Lower leg skin (tissue), 4 donors: ENCODE measurements at regions not wholly inside any gene's neighbourhood (a gene's known extent, or its start where the extent isn't known, plus 50 kb on each side); places are given as distances from the start of the nearest gene placed in this dataset.

Source experiments
- DNase-seq, 2 donors: peaks; one replicate each; pipeline ENCODE4 v3.0.0-alpha.2; 2019; ENCODE audit warnings: low spot score in 2 of 2
- H3K4me3 ChIP-seq: fragments of 200-600 bp; sonication (generic); 2 replicates; pipeline ENCODE4 v1.5.1; 2017; ENCODE audit warnings: mild to moderate bottlenecking, low read depth; ENCODE audit not compliant: poor library complexity, severe bottlenecking
- POLR2A ChIP-seq, 2 donors: fragments of 450-650 bp; IDR thresholded peaks; one replicate each; pipeline ENCODE4 v1.6.1; 2016 to 2017; ENCODE audit warnings: antibody characterized with exemption in 2 of 2, mild to moderate bottlenecking in 1 of 2, moderate library complexity in 1 of 2
- WGBS, 2 donors: methylation state at CpG; one replicate each; pipeline ENCODE4 v1.1.5; 2018; 5-methylcytosine and 5-hydroxymethylcytosine counted together
- intact Hi-C: fragments of 100-400 bp; cut with DNase I; formaldehyde crosslinking; loops from one replicate; pipeline ENCODE4 v1.15.0; 2023; ENCODE audit warnings: low total_unique reads
- TF ChIP-seq, protein P1 (sequence below), 3 donors: fragments of 450-650 bp; IDR thresholded peaks; one replicate each; pipeline ENCODE4 v1.5.1; 2016; ENCODE audit warnings: antibody characterized with exemption in 3 of 3, mild to moderate bottlenecking in 3 of 3, moderate library complexity in 2 of 3

DNA sequence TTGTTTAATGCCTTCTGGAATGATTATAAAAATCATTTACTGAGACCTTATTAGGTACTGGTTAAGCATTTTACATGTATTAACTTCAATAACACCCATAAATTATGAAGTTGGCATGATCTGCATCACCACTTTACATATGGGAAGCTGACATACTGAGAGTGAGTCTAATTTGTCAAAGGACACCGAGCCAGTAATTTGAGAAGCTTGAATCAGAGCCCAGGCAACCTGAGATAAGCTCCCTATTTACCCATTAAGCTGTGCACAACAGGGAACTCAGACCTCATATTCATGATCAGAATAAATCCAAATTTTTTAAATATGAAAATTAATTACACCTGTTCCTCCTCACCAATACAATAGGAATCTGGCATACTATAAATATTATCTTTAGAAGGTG lies 247.9 kb upstream of the EPHA5 start:
- intact Hi-C loops: no loop called here
- 0% methylated on average over 1 of the region's 1 CpG for WGBS, 2 donors
- H3K4me3 ChIP-seq: no peak overlapping the region
- DNase-seq: no peak
- TF ChIP-seq, protein P1, sequence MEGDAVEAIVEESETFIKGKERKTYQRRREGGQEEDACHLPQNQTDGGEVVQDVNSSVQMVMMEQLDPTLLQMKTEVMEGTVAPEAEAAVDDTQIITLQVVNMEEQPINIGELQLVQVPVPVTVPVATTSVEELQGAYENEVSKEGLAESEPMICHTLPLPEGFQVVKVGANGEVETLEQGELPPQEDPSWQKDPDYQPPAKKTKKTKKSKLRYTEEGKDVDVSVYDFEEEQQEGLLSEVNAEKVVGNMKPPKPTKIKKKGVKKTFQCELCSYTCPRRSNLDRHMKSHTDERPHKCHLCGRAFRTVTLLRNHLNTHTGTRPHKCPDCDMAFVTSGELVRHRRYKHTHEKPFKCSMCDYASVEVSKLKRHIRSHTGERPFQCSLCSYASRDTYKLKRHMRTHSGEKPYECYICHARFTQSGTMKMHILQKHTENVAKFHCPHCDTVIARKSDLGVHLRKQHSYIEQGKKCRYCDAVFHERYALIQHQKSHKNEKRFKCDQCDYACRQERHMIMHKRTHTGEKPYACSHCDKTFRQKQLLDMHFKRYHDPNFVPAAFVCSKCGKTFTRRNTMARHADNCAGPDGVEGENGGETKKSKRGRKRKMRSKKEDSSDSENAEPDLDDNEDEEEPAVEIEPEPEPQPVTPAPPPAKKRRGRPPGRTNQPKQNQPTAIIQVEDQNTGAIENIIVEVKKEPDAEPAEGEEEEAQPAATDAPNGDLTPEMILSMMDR (IDR thresholded peaks at IDR 0.05): no peak
- TF ChIP-seq POLR2A (IDR thresholded peaks at IDR 0.05): no peak

DNA sequence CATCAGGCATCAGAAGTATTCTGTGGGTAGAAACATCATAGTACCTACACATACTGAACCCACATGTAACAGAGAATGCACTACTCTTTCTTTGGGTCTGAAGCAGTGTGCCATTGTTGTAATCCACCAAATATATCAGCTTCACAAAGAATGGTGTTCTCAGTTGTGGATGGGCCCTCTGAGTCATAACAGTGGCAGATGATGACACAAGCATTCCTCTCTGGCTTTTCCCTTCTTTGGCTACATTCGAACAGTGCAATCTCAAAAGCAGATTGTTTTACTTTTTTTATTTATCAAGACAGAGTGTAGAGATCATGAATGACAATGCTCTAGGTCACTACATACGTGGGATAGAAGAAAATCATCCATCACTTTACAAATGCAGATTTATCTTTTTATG lies 247.2 kb upstream of the EPHA5 start:
- TF ChIP-seq, protein P1 (IDR thresholded peaks at IDR 0.05): no peak
- TF ChIP-seq POLR2A (IDR thresholded peaks at IDR 0.05): no peak
- DNase-seq: no peak
- intact Hi-C loops: no loop called here
- no peak overlapping the region for H3K4me3 ChIP-seq
- WGBS, 2 donors: 40 to 41% methylated on average over 2 of the region's 2 CpGs

DNA sequence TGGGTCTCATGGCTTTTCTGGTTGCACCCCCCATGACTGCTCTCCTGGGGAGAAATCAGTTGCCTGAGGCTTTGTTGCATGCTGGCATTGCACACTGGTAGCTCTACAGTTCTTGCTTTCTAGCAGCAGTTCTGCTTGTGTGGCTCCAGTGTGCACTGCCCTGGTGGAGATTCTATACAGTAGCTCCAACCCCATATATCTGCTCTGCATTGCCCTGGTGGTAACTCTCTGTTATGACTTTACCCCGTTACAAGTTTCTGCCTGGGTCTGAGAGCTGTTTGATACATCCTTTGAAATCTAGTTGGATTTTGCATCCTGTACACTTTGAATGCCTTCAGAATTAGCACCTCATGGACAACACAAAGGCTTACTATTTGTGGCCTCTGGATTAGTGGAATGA lies 241.4 kb upstream of the EPHA5 start:
- DNase-seq: no peak
- 71 to 91% methylated on average over 1 of the region's 1 CpG for WGBS, 2 donors
- TF ChIP-seq, protein P1 (IDR thresholded peaks at IDR 0.05): no peak
- no peak for TF ChIP-seq POLR2A (IDR thresholded peaks at IDR 0.05)
- intact Hi-C loops: no loop called here
- no peak overlapping the region for H3K4me3 ChIP-seq

DNA sequence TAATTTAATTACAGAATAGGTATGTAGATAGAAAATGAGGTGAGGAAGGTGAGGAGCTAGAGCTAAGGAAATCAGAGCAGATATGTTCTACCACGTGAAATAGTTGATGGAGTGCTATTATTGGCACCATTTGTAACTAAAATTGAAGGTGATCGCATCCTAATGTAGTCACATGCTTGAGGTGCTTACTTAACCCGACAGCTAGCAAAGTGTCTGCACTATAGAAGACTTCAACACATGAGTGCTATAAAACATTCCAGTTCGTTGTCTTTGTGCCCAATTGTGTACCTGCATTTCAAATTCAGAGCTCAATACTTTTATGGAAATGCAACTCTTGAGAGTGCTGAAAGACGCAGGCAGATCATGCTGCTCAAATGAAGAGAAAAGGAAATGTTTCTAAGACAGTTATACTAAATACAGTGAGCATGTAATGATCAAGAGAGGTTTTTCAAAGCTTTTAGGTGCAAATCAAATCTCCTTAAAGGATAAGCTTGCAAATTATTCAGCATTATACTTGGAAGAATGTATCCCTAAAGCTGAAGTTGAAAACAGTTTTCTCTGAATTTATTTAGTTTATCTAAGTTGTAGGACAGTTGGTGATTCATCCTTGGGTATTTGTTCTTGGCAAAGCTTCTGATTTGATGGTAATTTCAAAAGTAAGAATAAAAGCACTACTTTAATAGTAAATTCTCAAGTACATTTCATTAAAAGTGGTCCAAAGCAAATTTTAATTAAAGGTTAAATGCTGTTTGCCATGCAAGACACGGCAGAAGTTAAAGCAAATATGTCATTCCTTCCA lies 223.9 kb upstream of the EPHA5 start:
- no peak for DNase-seq
- 35 to 47% methylated on average over 6 of the region's 6 CpGs for WGBS, 2 donors
- intact Hi-C loops: no loop called here
- TF ChIP-seq, protein P1 (IDR thresholded peaks at IDR 0.05): no peak
- no peak for TF ChIP-seq POLR2A (IDR thresholded peaks at IDR 0.05)
- H3K4me3 ChIP-seq: no peak overlapping the region

DNA sequence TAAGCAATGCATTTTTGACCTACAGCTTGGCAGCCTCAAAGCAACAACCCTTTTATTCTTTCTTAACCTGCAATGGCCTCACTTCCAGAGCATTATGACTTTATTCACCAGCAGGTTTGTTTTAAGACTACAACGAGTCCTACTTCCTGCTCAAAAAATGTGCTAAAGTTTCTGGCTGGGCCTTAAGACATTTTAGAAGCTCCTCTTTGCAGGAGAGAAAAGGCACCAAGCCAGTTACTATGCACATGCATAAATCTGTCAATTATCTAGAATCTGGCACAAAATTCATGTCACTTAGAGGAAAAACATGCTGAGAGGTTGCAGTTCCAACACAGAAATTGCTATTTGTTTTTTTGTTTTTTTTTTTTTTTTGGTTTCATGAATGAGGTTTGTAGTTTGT lies 223.0 kb upstream of the EPHA5 start:
- DNase-seq: no peak
- TF ChIP-seq, protein P1 (IDR thresholded peaks at IDR 0.05): no peak
- TF ChIP-seq POLR2A (IDR thresholded peaks at IDR 0.05): no peak
- intact Hi-C loops: no loop called here
- WGBS, 2 donors: 0 to 6% methylated on average over 1 of the region's 1 CpG
- no peak overlapping the region for H3K4me3 ChIP-seq

DNA sequence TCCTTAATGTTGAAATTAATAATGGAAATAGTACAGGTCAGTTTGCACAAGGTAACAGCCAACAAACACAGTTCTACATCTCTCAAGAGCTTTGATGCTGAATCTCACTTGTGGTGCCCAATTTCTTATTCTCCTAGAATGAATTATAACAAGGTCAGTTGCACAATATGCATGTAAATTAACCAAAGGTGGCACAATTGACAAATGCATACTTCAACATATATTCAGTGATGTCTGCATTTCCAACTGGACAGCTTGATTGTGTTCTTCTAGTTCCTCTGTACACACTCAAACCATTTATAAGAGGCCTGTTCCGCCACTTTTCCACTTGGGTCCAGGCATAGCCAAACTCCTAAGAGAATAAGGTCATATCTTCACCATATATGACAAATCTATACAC lies 210.3 kb upstream of the EPHA5 start:
- no peak overlapping the region for H3K4me3 ChIP-seq
- no peak for DNase-seq
- TF ChIP-seq, protein P1 (IDR thresholded peaks at IDR 0.05): no peak
- TF ChIP-seq POLR2A (IDR thresholded peaks at IDR 0.05): no peak
- WGBS, 2 donors: 87 to 88% methylated on average over 1 of the region's 1 CpG
- intact Hi-C loops: no loop called here
